Heart left ventricle (tissue), 16 donors: ENCODE measurements at regions not wholly inside any gene's neighbourhood (a gene's known extent, or its start where the extent isn't known, plus 50 kb on each side); places are given as distances from the start of the nearest gene placed in this dataset.

Experiments used
- ATAC-seq, 4 donors: fragments of 200-7000 bp; cut with Tn5 transposase; one replicate each; pipeline ENCODE4 v1.9.1; 2020 to 2022; ENCODE audit warnings: moderate library complexity in 4 of 4, mild to moderate bottlenecking in 3 of 4, moderate number of reproducible peaks in 1 of 4
- DNase-seq, 5 donors: peaks; one replicate each; pipeline ENCODE4 v3.0.0-alpha.2; 2020
- H3K27ac ChIP-seq, 12 donors: fragments of 200-600 bp; sonication (generic) in 4 of 12; one replicate each; pipeline versions ENCODE4 v1.5.0 to v1.8.0; 2016 to 2022; ENCODE audit warnings: mild to moderate bottlenecking in 2 of 12
- H3K27me3 ChIP-seq, 9 donors: fragments of 200-600 bp; sonication (generic) in 2 of 9; one replicate each; pipeline versions ENCODE4 v1.5.1 to v1.8.0; 2016 to 2022; ENCODE audit warnings: mild to moderate bottlenecking in 3 of 9
- H3K36me3 ChIP-seq, 9 donors: fragments of 200-600 bp; sonication (generic) in 2 of 9; one replicate each; pipeline versions ENCODE4 v1.5.0 to v1.8.0; 2018 to 2022; ENCODE audit warnings: mild to moderate bottlenecking in 2 of 9
- H3K4me1 ChIP-seq, 12 donors: fragments of 200-600 bp; sonication (generic) in 4 of 12; one replicate each; pipeline versions ENCODE4 v1.5.0 to v1.8.0; 2016 to 2022; ENCODE audit warnings: mild to moderate bottlenecking in 3 of 12
- H3K4me3 ChIP-seq, 12 donors: fragments of 200-600 bp; sonication (generic) in 4 of 12; one replicate each; pipeline versions ENCODE4 v1.5.0 to v1.8.0; 2017 to 2022; ENCODE audit warnings: mild to moderate bottlenecking in 9 of 12, moderate library complexity in 4 of 12
- H3K9me3 ChIP-seq, 12 donors: fragments of 200-600 bp; sonication (generic) in 4 of 12; one replicate each; pipeline versions ENCODE4 v1.5.0 to v1.8.0; 2016 to 2022; ENCODE audit warnings: mild to moderate bottlenecking in 1 of 12
- POLR2A ChIP-seq, 2 donors: fragments of 450-650 bp; IDR thresholded peaks; one replicate each; pipeline ENCODE4 v1.6.1; 2017; ENCODE audit warnings: antibody characterized with exemption in 2 of 2, mild to moderate bottlenecking in 2 of 2, moderate library complexity in 2 of 2
- WGBS, 4 donors: extraction: QIAGEN DNeasy Blood & Tissue Kit in 2 of 4; methylation state at CpG; one replicate each; pipeline versions ENCODE4 v1.1.5 to v1.1.7; 2013 to 2018; 5-methylcytosine and 5-hydroxymethylcytosine counted together
- intact Hi-C, 10 donors: fragments of 100-400 bp; cut with DNase I; formaldehyde crosslinking; loops; one replicate each; pipeline versions ENCODE4 v1.11.1 to v1.14.2; 2022
- TF ChIP-seq, protein P1 (sequence below), 12 donors: fragments of 200-600 bp; sonication (generic) in 4 of 12; IDR thresholded peaks; one replicate each; pipeline versions ENCODE4 v1.5.0 to v1.8.0; 2018 to 2022; ENCODE audit warnings: antibody characterized with exemption in 12 of 12, mild to moderate bottlenecking in 5 of 12
- donor health status: ischemic (EF 13 %, LVEDD 7.1; RV severe dilation, severe dysfunction).
- donor health status: healthy with polysubstance abuse.
- donor health status: DM: no; HTN: yes; CAD: no.
- donor health status: DM: no; HTN: no; CAD: no.
- donor health status: ischemic (EF 25% LVEDD 6.9; RV normal size, moderate dysfunction).
- donor health status: ischemic (EF 25% LVEDD 5.7; RV mildly dilated, moderate dysfunction).
- donor health status: healthy.
- donor health status: DM: yes; HTN: yes; CAD: no.
- donor health status: ischemic (EF 35%, LVEDD 5.7; RV mildly dilated, moderate dysfunction).
- donor health status: nonischemic (EF 11% LVEDD 7.7; RV severe dilation, severe dysfunction).
- donor health status: DM: yes; HTN: yes; CAD: no.
- donor health status: PGD.
- donor health status: ischemic (EF 29% LVEDD 5.4; RV normal size, mild dysfunction).
- donor health status: nonischemic (EF 23%, LVEDD 6.1; RV moderate dilation, normal function).

DNA sequence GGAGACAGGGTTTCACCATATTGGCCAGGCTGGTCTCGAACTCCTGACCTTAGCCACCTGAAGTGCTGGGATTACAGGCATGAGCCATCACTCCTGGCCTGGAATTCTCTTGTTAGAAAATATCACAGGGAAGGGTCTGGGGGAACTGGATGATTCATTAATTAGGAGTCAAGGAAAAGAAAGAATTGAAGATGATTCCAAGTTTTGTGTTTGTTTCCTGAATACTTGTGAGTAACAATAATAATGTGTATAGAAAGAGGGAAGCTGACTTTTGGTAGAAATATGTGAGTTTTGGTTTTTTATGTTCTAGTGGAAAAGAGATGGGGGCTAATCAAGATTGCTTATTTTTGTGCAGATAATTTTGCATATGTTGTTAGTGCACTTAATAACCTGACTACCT, 77.3 kb upstream of the CLNK start:
- DNase-seq (no peak), ATAC-seq (no peak)
- TF ChIP-seq, protein P1, sequence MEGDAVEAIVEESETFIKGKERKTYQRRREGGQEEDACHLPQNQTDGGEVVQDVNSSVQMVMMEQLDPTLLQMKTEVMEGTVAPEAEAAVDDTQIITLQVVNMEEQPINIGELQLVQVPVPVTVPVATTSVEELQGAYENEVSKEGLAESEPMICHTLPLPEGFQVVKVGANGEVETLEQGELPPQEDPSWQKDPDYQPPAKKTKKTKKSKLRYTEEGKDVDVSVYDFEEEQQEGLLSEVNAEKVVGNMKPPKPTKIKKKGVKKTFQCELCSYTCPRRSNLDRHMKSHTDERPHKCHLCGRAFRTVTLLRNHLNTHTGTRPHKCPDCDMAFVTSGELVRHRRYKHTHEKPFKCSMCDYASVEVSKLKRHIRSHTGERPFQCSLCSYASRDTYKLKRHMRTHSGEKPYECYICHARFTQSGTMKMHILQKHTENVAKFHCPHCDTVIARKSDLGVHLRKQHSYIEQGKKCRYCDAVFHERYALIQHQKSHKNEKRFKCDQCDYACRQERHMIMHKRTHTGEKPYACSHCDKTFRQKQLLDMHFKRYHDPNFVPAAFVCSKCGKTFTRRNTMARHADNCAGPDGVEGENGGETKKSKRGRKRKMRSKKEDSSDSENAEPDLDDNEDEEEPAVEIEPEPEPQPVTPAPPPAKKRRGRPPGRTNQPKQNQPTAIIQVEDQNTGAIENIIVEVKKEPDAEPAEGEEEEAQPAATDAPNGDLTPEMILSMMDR (IDR thresholded peaks at IDR 0.05) = no peak
- TF ChIP-seq POLR2A (IDR thresholded peaks at IDR 0.05) = no peak
- intact Hi-C loops = no loop called here
- WGBS, 4 donors = 67 to 90% (median 77%) methylated on average over 1 of the region's 1 CpG
- no peaks in the 10 kb centered on the region for H3K4me1 ChIP-seq
- H3K36me3 ChIP-seq = no peaks in the 10 kb centered on the region
- no peaks in the 10 kb centered on the region for H3K27me3 ChIP-seq
- H3K9me3 ChIP-seq = no peaks in the 10 kb centered on the region
- H3K4me3 ChIP-seq = no peak overlapping the region
- no peak overlapping the region for H3K27ac ChIP-seq

DNA sequence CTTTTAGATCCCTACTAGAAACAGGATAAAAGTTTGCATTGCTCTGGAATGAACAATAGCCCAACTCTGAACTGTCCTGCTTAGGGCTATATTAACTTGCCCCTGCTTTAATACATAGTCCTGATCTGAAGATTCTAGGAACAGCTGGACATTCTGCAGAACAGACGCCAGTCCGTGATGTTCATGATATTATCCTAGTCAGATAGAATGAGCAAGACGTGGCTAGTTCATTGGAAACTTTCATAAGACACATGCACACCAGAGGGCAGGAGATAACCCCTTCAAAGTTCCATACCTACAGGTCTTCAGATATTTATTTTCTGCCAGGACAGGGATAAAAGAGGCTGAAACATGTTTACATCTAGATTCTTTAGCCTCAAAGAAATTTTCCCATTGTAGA, 75.5 kb upstream of the CLNK start:
- ATAC-seq = no peak
- WGBS, 4 donors = 55 to 62% (median 58%) methylated on average over 3 of the region's 3 CpGs
- Histone ChIP-seq H3K4me3 (no peak overlapping the region), H3K27ac (no peak overlapping the region), H3K4me1 (no peaks in the 10 kb centered on the region), H3K27me3 (no peaks in the 10 kb centered on the region), H3K9me3 (no peaks in the 10 kb centered on the region), H3K36me3 (no peaks in the 10 kb centered on the region)
- DNase-seq = no peak
- TF ChIP-seq POLR2A (IDR thresholded peaks at IDR 0.05) = no peak
- TF ChIP-seq, protein P1 (IDR thresholded peaks at IDR 0.05) = no peak
- intact Hi-C loops = no loop called here

DNA sequence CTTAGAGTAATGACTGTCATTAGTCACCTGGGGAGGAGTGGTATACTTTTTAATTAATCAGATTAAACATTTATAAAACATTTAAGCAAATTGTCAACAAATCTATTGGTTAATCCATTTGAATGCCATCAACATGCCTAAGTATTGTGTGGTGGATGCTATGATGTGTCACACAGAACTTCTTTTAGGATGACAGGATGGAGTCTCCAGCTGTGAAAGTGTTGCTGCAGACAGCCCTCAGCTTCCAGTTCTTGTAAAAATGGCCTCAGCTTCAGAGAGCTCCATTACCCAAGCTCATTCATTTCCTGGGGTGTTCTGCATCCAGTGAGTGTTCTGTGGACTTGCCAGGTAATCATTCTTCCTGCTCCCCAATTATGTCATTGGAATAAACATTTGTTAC, 74.3 kb upstream of the CLNK start:
- TF ChIP-seq, protein P1 (IDR thresholded peaks at IDR 0.05) = no peak
- no peak for TF ChIP-seq POLR2A (IDR thresholded peaks at IDR 0.05)
- Histone ChIP-seq H3K4me3 (no peak overlapping the region), H3K27me3 (no peaks in the 10 kb centered on the region), H3K4me1 (no peaks in the 10 kb centered on the region), H3K9me3 (no peaks in the 10 kb centered on the region), H3K27ac (no peak overlapping the region), H3K36me3 (no peaks in the 10 kb centered on the region)
- intact Hi-C loops = no loop called here
- ATAC-seq (no peak), DNase-seq (no peak)

DNA sequence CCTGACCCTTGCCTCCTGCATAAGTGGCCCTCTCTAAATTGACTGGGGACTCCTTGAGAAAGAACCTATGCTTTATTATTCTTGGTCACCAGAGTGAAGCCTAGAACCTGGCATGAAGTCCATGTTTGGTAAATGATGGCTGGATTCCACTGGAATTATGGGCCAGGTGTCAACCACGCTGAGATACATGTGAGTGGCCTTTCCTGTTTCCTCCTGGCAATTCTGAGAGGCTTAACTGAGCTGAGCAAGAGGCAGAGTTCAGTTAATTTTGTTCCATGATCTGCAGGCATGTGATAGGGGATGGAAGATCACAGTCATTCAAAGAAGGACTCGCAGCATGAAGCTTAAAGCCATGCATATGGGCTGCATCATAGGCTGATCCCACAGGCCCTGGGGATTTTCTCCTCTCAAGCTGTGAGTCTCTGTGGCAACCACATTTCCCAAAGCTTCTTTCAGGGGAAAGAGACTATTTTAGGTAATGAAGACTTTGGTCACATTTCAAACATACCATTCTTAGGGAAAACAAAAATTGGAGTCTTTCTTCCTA, 69.4 kb upstream of the CLNK start:
- no peak overlapping the region for H3K4me3 ChIP-seq
- H3K9me3 ChIP-seq = no peaks in the 10 kb centered on the region
- intact Hi-C loops = no loop called here
- TF ChIP-seq POLR2A (IDR thresholded peaks at IDR 0.05) = no peak
- TF ChIP-seq, protein P1 (IDR thresholded peaks at IDR 0.05) = no peak
- H3K27ac ChIP-seq = no peak overlapping the region
- 48 to 73% (median 64%) methylated on average over 2 of the region's 2 CpGs for WGBS, 4 donors
- H3K4me1 ChIP-seq = no peaks in the 10 kb centered on the region
- H3K27me3 ChIP-seq = no peaks in the 10 kb centered on the region
- no peaks in the 10 kb centered on the region for H3K36me3 ChIP-seq
- DNase-seq = no peak
- no peak for ATAC-seq
